ENCODE measurements at regions not wholly inside any gene's neighbourhood (a gene's known extent, or its start where the extent isn't known, plus 50 kb on each side); places are given as distances from the start of the nearest gene placed in this dataset.

GRCh38 chr15:68484220-68484619 lies 52.3 kb upstream of the ITGA11 start:
- H2BK20ac ChIP-seq (ENCODE audit: low read length): no peak overlapping the region
- H3K27me3 ChIP-seq (replicated peaks in 1 of 4; ENCODE audit: control insufficient read depth in 3 of 4, extremely low read depth in 1 of 4, insufficient read depth in 3 of 4, low read length in 3 of 4): peaks cover 0 to 2% (median 0%) of the 10 kb centered on the region in 4 experiments; a peak in 3 of 7 replicates
- H3K4ac ChIP-seq (replicated peaks; ENCODE audit: insufficient read length, low read depth, low read length): no peak overlapping the region
- H3K23me2 ChIP-seq (ENCODE audit: low read depth, low read length): no peaks in the 10 kb centered on the region
- H3K9ac ChIP-seq (replicated peaks in 1 of 4; ENCODE audit: extremely low read depth in 1 of 4, low read depth in 3 of 4, low read length in 3 of 4): no peak overlapping the region
- H2BK5ac ChIP-seq (ENCODE audit: low read depth, low read length): no peak overlapping the region
- H3K4me1 ChIP-seq (replicated peaks in 1 of 4; ENCODE audit: control insufficient read depth in 3 of 4, insufficient read depth in 4 of 4, low read length in 3 of 4): 0 out of 7 replicates have a peak, but pooled peaks cover 0 to 2% (median 0%) of the 10 kb centered on the region in 4 experiments
- no peak overlapping the region for H3K27ac ChIP-seq (ENCODE audit: low read depth, low read length)
- no peak for DNase-seq (ENCODE audit: low read depth in 1 of 2, low spot score in 2 of 2)
- H3K36me3 ChIP-seq (ENCODE audit: control insufficient read depth in 2 of 4, insufficient read depth in 4 of 4, low read length in 3 of 4): no peaks in the 10 kb centered on the region
- no peaks in the 10 kb centered on the region for H4K20me1 ChIP-seq (replicated peaks in 1 of 2; ENCODE audit: control insufficient read depth in 1 of 2, insufficient read depth in 2 of 2, low read length in 2 of 2)
- H4K8ac ChIP-seq (ENCODE audit: extremely low read depth, insufficient read depth, low read length): no peak overlapping the region
- no peak overlapping the region for H3K56ac ChIP-seq (replicated peaks; ENCODE audit: insufficient read length, low read depth, low read length)
- no peak overlapping the region for H2AK5ac ChIP-seq (ENCODE audit: low read depth, low read length)
- ChIA-PET POLR2A (ENCODE audit: partially characterized antibody) (no interaction called here), CTCF (ENCODE audit: partially characterized antibody) (interaction anchor here (1.1 kb wide), 1 partner anchor 18 kb away, joined by 4 read pairs; no protein-coding TSS in a partner anchor)
- no peak overlapping the region for H3K23ac ChIP-seq (ENCODE audit: insufficient read length)
- FAIRE-seq: no peak
- no peaks in the 10 kb centered on the region for H3K79me2 ChIP-seq (ENCODE audit: control insufficient read depth in 1 of 2, insufficient read depth in 2 of 2, low read length in 2 of 2)
- no peak overlapping the region for H2BK12ac ChIP-seq (ENCODE audit: low read depth, low read length)
- H2BK15ac ChIP-seq (ENCODE audit: low read length): no peak overlapping the region
- no peak overlapping the region for H4K91ac ChIP-seq (replicated peaks; ENCODE audit: insufficient read length, low read length)
- H2BK120ac ChIP-seq (replicated peaks; ENCODE audit: low read depth, low read length): no peak overlapping the region
- H3K9me3 ChIP-seq (ENCODE audit: insufficient read depth in 2 of 2, low read depth in 1 of 2, low read length in 1 of 2): no peaks in the 10 kb centered on the region
- no peak overlapping the region for H3K14ac ChIP-seq (ENCODE audit: insufficient read length)
- H3K79me1 ChIP-seq (ENCODE audit: low read depth, low read length): no peaks in the 10 kb centered on the region
- H3K4me2 ChIP-seq (ENCODE audit: insufficient read depth in 1 of 2, low read depth in 2 of 2, low read length in 2 of 2): no peak overlapping the region
- no peak overlapping the region for H2AFZ ChIP-seq (ENCODE audit: low read length)
- no peak overlapping the region for H3K18ac ChIP-seq (ENCODE audit: extremely low read depth, low read length)
- TF ChIP-seq USF2 (IDR thresholded peaks at IDR 0.05; ENCODE audit: low read length): no peak
- TF ChIP-seq HDAC6 (IDR thresholded peaks at IDR 0.05; ENCODE audit: low read depth, low read length): no peak
- no peak overlapping the region for H3K4me3 ChIP-seq (ENCODE audit: extremely low read depth in 1 of 4, insufficient read depth in 2 of 4, low read depth in 3 of 4, low read length in 4 of 4)
- H4K5ac ChIP-seq (ENCODE audit: insufficient read length, low read depth, low read length): no peak overlapping the region
